WI38 (cell line): ENCODE measurements at regions not wholly inside any gene's neighbourhood (a gene's known extent, or its start where the extent isn't known, plus 50 kb on each side); places are given as distances from the start of the nearest gene placed in this dataset.

Experiments
- H3K4me3 ChIP-seq: 2 replicates; pipeline ENCODE4 v1.5.1; 2011; ENCODE audit warnings: low read depth, mild to moderate bottlenecking, control low read depth, low read length
- CTCF ChIP-seq: IDR thresholded peaks from 2 replicates; pipeline ENCODE4 v1.5.1; 2012; ENCODE audit warnings: low read depth, mild to moderate bottlenecking, control low read depth, low read length

- no peak for TF ChIP-seq CTCF
- no peak overlapping the region for H3K4me3 ChIP-seq
Measured at GRCh38 chr13:48592688-48593049, 59.8 kb upstream of the RCBTB2 start.

GRCh38 chr13:48593536-48593935, 60.2 kb upstream of the CYSLTR2 start:
- no peak overlapping the region for H3K4me3 ChIP-seq
- no peak for TF ChIP-seq CTCF

- TF ChIP-seq CTCF = no peak
- no peak overlapping the region for H3K4me3 ChIP-seq
Measured at GRCh38 chr13:48594096-48594815, 59.5 kb upstream of the CYSLTR2 start.

GRCh38 chr13:48595431-48596429, 58.0 kb upstream of the CYSLTR2 start:
- no peak overlapping the region for H3K4me3 ChIP-seq

GRCh38 chr13:48600374-48601364, 53.1 kb upstream of the CYSLTR2 start:
- TF ChIP-seq CTCF = no peak

More at GRCh38 chr13:48595431-48596429, 58.0 kb upstream of the CYSLTR2 start:
- TF ChIP-seq CTCF = peak; percentile 32; the same call in 1 of the 2 replicates

GRCh38 chr13:48602296-48603016, 51.3 kb upstream of the CYSLTR2 start:
- H3K4me3 ChIP-seq = no peak overlapping the region
- TF ChIP-seq CTCF = no peak

More at GRCh38 chr13:48600374-48601364, 53.1 kb upstream of the CYSLTR2 start:
- H3K4me3 ChIP-seq = no peak overlapping the region
